HEK293T (cell line): ENCODE measurements at regions not wholly inside any gene's neighbourhood (a gene's known extent, or its start where the extent isn't known, plus 50 kb on each side); places are given as distances from the start of the nearest gene placed in this dataset.

Source experiments
- BHLHE40 ChIP-seq: fragments of 450-650 bp; IDR thresholded peaks from 2 replicates; pipeline ENCODE4 v1.6.1; 2016; ENCODE audit warnings: mild to moderate bottlenecking, moderate library complexity, borderline replicate concordance
- ELF4 ChIP-seq: fragments of 450-650 bp; IDR thresholded peaks from 2 replicates; pipeline ENCODE4 v1.6.1; 2017; ENCODE audit warnings: antibody characterized with exemption
- PKNOX1 ChIP-seq: fragments of 450-650 bp; IDR thresholded peaks from 2 replicates; pipeline ENCODE4 v1.6.1; 2016
- ZNF384 ChIP-seq: fragments of 450-650 bp; IDR thresholded peaks from 2 replicates; pipeline ENCODE4 v1.6.1; 2016

- TF ChIP-seq ELF4: no peak
- no peak for TF ChIP-seq BHLHE40
- TF ChIP-seq ZNF384: no peak
- TF ChIP-seq PKNOX1: no peak
Observed at GRCh38 chr6:132936646-132937045, 122.3 kb downstream of the RPS12 start.
